GM21360 (cell line): ENCODE measurements at regions not wholly inside any gene's neighbourhood (a gene's known extent, or its start where the extent isn't known, plus 50 kb on each side); places are given as distances from the start of the nearest gene placed in this dataset.
A peak's percentile ranks its signal among the peaks of the same experiment; 100 is the strongest.

Source experiments
- ATAC-seq: cut with Tn5 transposase; IDR thresholded peaks from one replicate; pipeline ENCODE4 v1.9.1; 2021; ENCODE audit warnings: mild to moderate bottlenecking, moderate library complexity; ENCODE audit not compliant: unreplicated experiment

GRCh38 chr5:168209997-168210396, 81.4 kb upstream of the WWC1 start:
- ATAC-seq, result no peak

- ATAC-seq, result no peak
Observed at GRCh38 chr5:168211245-168211644, 80.2 kb upstream of the WWC1 start.

- no peak for ATAC-seq
Observed at GRCh38 chr5:168211936-168212335, 79.5 kb upstream of the WWC1 start.

- ATAC-seq, result no peak
Observed at GRCh38 chr5:168214071-168214470, 77.4 kb upstream of the WWC1 start.

- ATAC-seq, result no peak
Observed at GRCh38 chr5:168214886-168215285, 76.6 kb upstream of the WWC1 start.

GRCh38 chr5:168215646-168216045, 75.8 kb upstream of the WWC1 start:
- no peak for ATAC-seq

- ATAC-seq, result no peak
Observed at GRCh38 chr5:168216989-168217388, 74.5 kb upstream of the WWC1 start.

- ATAC-seq, result no peak
Observed at GRCh38 chr5:168217497-168217896, 73.9 kb upstream of the WWC1 start.

GRCh38 chr5:168218746-168219145, 72.7 kb upstream of the WWC1 start:
- no peak for ATAC-seq

- peak; percentile 86 for ATAC-seq
Observed at GRCh38 chr5:168219515-168220410, 71.7 kb upstream of the WWC1 start.

GRCh38 chr5:168224085-168224484, 67.4 kb upstream of the WWC1 start:
- ATAC-seq, result no peak

- ATAC-seq, result no peak
Observed at GRCh38 chr5:168226012-168226411, 65.4 kb upstream of the WWC1 start.

GRCh38 chr5:168227001-168227400, 64.4 kb upstream of the WWC1 start:
- no peak for ATAC-seq

- ATAC-seq, result peak; percentile 100
Observed at GRCh38 chr5:168227973-168228615, 63.4 kb upstream of the WWC1 start.

GRCh38 chr5:168228668-168229067, 62.8 kb upstream of the WWC1 start:
- no peak for ATAC-seq

- no peak for ATAC-seq
Observed at GRCh38 chr5:168234133-168234532, 57.3 kb upstream of the WWC1 start.

- no peak for ATAC-seq
Observed at GRCh38 chr5:168238463-168238862, 53.0 kb upstream of the WWC1 start.

GRCh38 chr5:168239325-168239724, 52.1 kb upstream of the WWC1 start:
- no peak for ATAC-seq
